H9 (cell line): ENCODE measurements at regions not wholly inside any gene's neighbourhood (a gene's known extent, or its start where the extent isn't known, plus 50 kb on each side); places are given as distances from the start of the nearest gene placed in this dataset.

Experiments used
- DNase-seq: peaks from one replicate; pipeline ENCODE4 v3.0.0-alpha.2; 2017
- H2AFZ ChIP-seq: one replicate; pipeline ENCODE4 v1.6.1; 2013; ENCODE audit warnings: mild to moderate bottlenecking, low read length, control low read depth, moderate library complexity
- H2AK5ac ChIP-seq: 2 replicates; pipeline ENCODE4 v1.6.1; 2013; ENCODE audit warnings: low read length, control low read depth, mixed read lengths; ENCODE audit not compliant: insufficient read length
- H2BK120ac ChIP-seq: one replicate; pipeline ENCODE4 v1.6.1; 2013; ENCODE audit warnings: low read depth, mild to moderate bottlenecking, low read length, control low read depth, inconsistent platforms; ENCODE audit not compliant: poor library complexity, severe bottlenecking
- H2BK12ac ChIP-seq: 2 replicates; pipeline ENCODE4 v1.6.1; 2013; ENCODE audit warnings: low read length, control low read depth, mixed read lengths, low read depth; ENCODE audit not compliant: insufficient read length
- H2BK15ac ChIP-seq: 2 replicates; pipeline ENCODE4 v1.6.1; 2013; ENCODE audit warnings: low read depth, low read length, control low read depth
- H2BK20ac ChIP-seq: one replicate; pipeline ENCODE4 v1.6.1; 2013; ENCODE audit warnings: low read depth, mild to moderate bottlenecking, low read length, control low read depth, inconsistent platforms; ENCODE audit not compliant: poor library complexity, severe bottlenecking
- H2BK5ac ChIP-seq: 2 replicates; pipeline ENCODE4 v1.6.1; 2013; ENCODE audit warnings: low read length, control low read depth, mixed read lengths; ENCODE audit not compliant: insufficient read length
- H3K14ac ChIP-seq: 2 replicates; pipeline ENCODE4 v1.6.1; 2013; ENCODE audit warnings: low read length, control low read depth; ENCODE audit not compliant: insufficient read depth
- H3K18ac ChIP-seq: 2 replicates; pipeline ENCODE4 v1.6.1; 2013; ENCODE audit warnings: low read depth, mild to moderate bottlenecking, mixed read lengths, low read length, control low read depth; ENCODE audit not compliant: insufficient read length
- H3K23ac ChIP-seq: 2 replicates; pipeline ENCODE4 v1.6.1; 2013; ENCODE audit warnings: low read length, control low read depth, mixed read lengths, low read depth; ENCODE audit not compliant: insufficient read length
- H3K23me2 ChIP-seq: 2 replicates; pipeline ENCODE4 v1.6.1; 2013; ENCODE audit warnings: low read depth, mild to moderate bottlenecking, mixed read lengths, low read length, control low read depth; ENCODE audit not compliant: insufficient read length, poor library complexity, severe bottlenecking
- H3K27ac ChIP-seq: 2 replicates; pipeline ENCODE4 v1.5.1; 2013; ENCODE audit warnings: low read length, control low read depth, mixed read lengths, low read depth; ENCODE audit not compliant: insufficient read length
- H3K27me3 ChIP-seq: 2 replicates; pipeline ENCODE4 v1.6.1; 2013; ENCODE audit warnings: low read length, control low read depth, inconsistent platforms; ENCODE audit not compliant: insufficient read depth
- H3K4ac ChIP-seq: 2 replicates; pipeline ENCODE4 v1.6.1; 2013; ENCODE audit warnings: low read depth, mild to moderate bottlenecking, control low read depth, inconsistent platforms, low read length, moderate library complexity
- H3K4me1 ChIP-seq: 2 replicates; pipeline ENCODE4 v1.6.1; 2013; ENCODE audit warnings: low read length, control low read depth, inconsistent platforms; ENCODE audit not compliant: insufficient read depth
- H3K4me2 ChIP-seq: 2 replicates; pipeline ENCODE4 v1.6.1; 2013; ENCODE audit warnings: low read length, control low read depth, mixed read lengths; ENCODE audit not compliant: insufficient read length, insufficient read depth
- H3K56ac ChIP-seq: 2 replicates; pipeline ENCODE4 v1.6.1; 2013; ENCODE audit warnings: low read depth, mild to moderate bottlenecking, mixed read lengths, low read length, control low read depth; ENCODE audit not compliant: insufficient read length
- H3K79me1 ChIP-seq: 2 replicates; pipeline ENCODE4 v1.6.1; 2013; ENCODE audit warnings: low read depth, mild to moderate bottlenecking, moderate library complexity, low read length, control low read depth, inconsistent platforms; ENCODE audit not compliant: insufficient read depth, poor library complexity, severe bottlenecking
- H3K79me2 ChIP-seq: 2 replicates; pipeline ENCODE4 v1.6.1; 2013; ENCODE audit warnings: low read length, control low read depth, inconsistent platforms; ENCODE audit not compliant: insufficient read depth
- H3K9ac ChIP-seq: 2 replicates; pipeline ENCODE4 v1.6.1; 2013; ENCODE audit warnings: low read length, control low read depth, mixed read lengths; ENCODE audit not compliant: insufficient read length; ENCODE audit errors: extremely low read depth
- H3K9me3 ChIP-seq: one replicate; pipeline ENCODE4 v1.6.1; 2013; ENCODE audit warnings: low read depth, low read length, inconsistent platforms; ENCODE audit not compliant: control insufficient read depth
- H3T11ph ChIP-seq: one replicate; pipeline ENCODE4 v1.6.1; 2013; ENCODE audit warnings: mild to moderate bottlenecking, low read length, control low read depth, inconsistent platforms
- H4K20me1 ChIP-seq: one replicate; pipeline ENCODE4 v1.6.1; 2013; ENCODE audit not compliant: control insufficient read depth, insufficient read length, insufficient read depth
- H4K5ac ChIP-seq: 2 replicates; pipeline ENCODE4 v1.6.1; 2013; ENCODE audit warnings: low read depth, mild to moderate bottlenecking, mixed read lengths, low read length, control low read depth; ENCODE audit not compliant: insufficient read length
- H4K8ac ChIP-seq: replicated peaks from 2 replicates; pipeline ENCODE4 v1.6.1; 2013; ENCODE audit warnings: low read length, control low read depth, mixed read lengths, low read depth; ENCODE audit not compliant: insufficient read length
- H4K91ac ChIP-seq: 2 replicates; pipeline ENCODE4 v1.6.1; 2013; ENCODE audit warnings: low read depth, mild to moderate bottlenecking, moderate library complexity, mixed read lengths, low read length, control low read depth; ENCODE audit not compliant: insufficient read length
- H3K27ac Mint-ChIP-seq, 3 experiments: 2 replicates in 2 of 3; 3 replicates in 1 of 3; pipeline ENCODE4 v1.8.0; 2020 to 2021; ENCODE audit warnings: mixed read lengths in 3 of 3, mild to moderate bottlenecking in 1 of 3, moderate library complexity in 1 of 3
- H3K27me3 Mint-ChIP-seq: 2 replicates; pipeline ENCODE4 v1.8.0; 2021; ENCODE audit warnings: low read depth, mild to moderate bottlenecking, moderate library complexity, mixed read lengths
- H3K36me3 Mint-ChIP-seq, 3 experiments: 2 replicates in 2 of 3; 3 replicates in 1 of 3; pipeline ENCODE4 v1.8.0; 2020 to 2021; ENCODE audit warnings: low read depth in 3 of 3, mixed read lengths in 3 of 3; ENCODE audit not compliant: insufficient read depth in 1 of 3
- H3K4me1 Mint-ChIP-seq, 2 experiments: 2 replicates each; pipeline ENCODE4 v1.8.0; 2020; ENCODE audit warnings: mixed read lengths in 2 of 2
- H3K4me3 Mint-ChIP-seq, 2 experiments: 2 replicates in 1 of 2; 3 replicates in 1 of 2; pipeline ENCODE4 v1.8.0; 2020 to 2021; ENCODE audit warnings: mild to moderate bottlenecking in 2 of 2, mixed read lengths in 2 of 2, moderate library complexity in 1 of 2
- H3K9me3 Mint-ChIP-seq, 2 experiments: 2 replicates in 1 of 2; 3 replicates in 1 of 2; pipeline ENCODE4 v1.8.0; 2020; ENCODE audit warnings: mild to moderate bottlenecking in 2 of 2, mixed read lengths in 2 of 2, moderate library complexity in 1 of 2
- CTCF ChIP-seq: fragments of 200-600 bp; sonication (generic); conservative IDR thresholded peaks from 3 replicates; pipeline ENCODE4 v1.8.0; 2021; ENCODE audit warnings: antibody characterized with exemption, mild to moderate bottlenecking
- WGBS: extraction: QIAGEN DNeasy Blood & Tissue Kit; methylation state at CpG from one replicate; pipeline ENCODE4 v1.1.7; 2013; ENCODE audit warnings: missing lambda C conversion rate, low lambda C conversion rate, mixed read lengths; ENCODE audit not compliant: insufficient read length; ENCODE audit errors: extremely low coverage; 5-methylcytosine and 5-hydroxymethylcytosine counted together

GRCh38 chr3:177917234-177917861 is 618.9 kb upstream of the KCNMB2 start:
- Histone ChIP-seq H3T11ph (no peak overlapping the region), H2BK120ac (no peak overlapping the region), H3K9ac (no peak overlapping the region), H2AK5ac (no peak overlapping the region), H2AFZ (no peak overlapping the region), H3K79me2 (no peaks in the 10 kb centered on the region), H2BK20ac (no peak overlapping the region), H3K27me3 (no peaks in the 10 kb centered on the region), H4K20me1 (no peaks in the 10 kb centered on the region), H3K4me2 (no peak overlapping the region), H3K14ac (no peak overlapping the region; the same call in 1 of the 2 replicates), H3K4me1 (no peaks in the 10 kb centered on the region), H3K23ac (no peak overlapping the region), H4K8ac (no peak overlapping the region), H3K9me3 (no peaks in the 10 kb centered on the region), H4K91ac (no peak overlapping the region), H3K56ac (no peak overlapping the region), H3K4ac (no peak overlapping the region), H3K23me2 (no peaks in the 10 kb centered on the region), H3K18ac (no peak overlapping the region), H2BK12ac (no peak overlapping the region), H2BK15ac (no peak overlapping the region), H2BK5ac (no peak overlapping the region), H3K27ac (no peak overlapping the region), H3K79me1 (no peaks in the 10 kb centered on the region), H4K5ac (no peak overlapping the region)
- Mint-ChIP-seq H3K9me3 (peaks cover 7% of the 10 kb centered on the region in 2 experiments; a peak in 3 of 5 replicates), H3K27me3 (no peaks in the 10 kb centered on the region), H3K36me3 (peaks cover 0 to 5% (median 0%) of the 10 kb centered on the region in 3 experiments; a peak in 1 of 7 replicates), H3K4me3 (no peak overlapping the region), H3K27ac (no peak overlapping the region), H3K4me1 (peaks cover 6 to 7% of the 10 kb centered on the region in 2 experiments; a peak in 3 of 4 replicates)
- WGBS, result no CpG with 5 or more reads among the region's 8 CpGs
- no peak for DNase-seq
- TF ChIP-seq CTCF, result no peak
